ENCODE measurements at regions not wholly inside any gene's neighbourhood (a gene's known extent, or its start where the extent isn't known, plus 50 kb on each side); places are given as distances from the start of the nearest gene placed in this dataset.
"Not testable (repeated sequence)": the region's sequence is repeated elsewhere in the genome, so short reads cannot be mapped to it uniquely, and the experiment has no call there.

GRCh38 chr20:63145156-63145555 lies 70.8 kb downstream of the YTHDF1 start:
- Mint-ChIP-seq H3K27me3 (peaks cover 36% of the 10 kb centered on the region), H3K4me3 (no peak overlapping the region), H3K27ac (no peak overlapping the region), H3K9me3 (peaks cover 11% of the 10 kb centered on the region), H3K36me3 (no peaks in the 10 kb centered on the region), H3K4me1 (no peaks in the 10 kb centered on the region)
- no peak for DNase-seq

DNA sequence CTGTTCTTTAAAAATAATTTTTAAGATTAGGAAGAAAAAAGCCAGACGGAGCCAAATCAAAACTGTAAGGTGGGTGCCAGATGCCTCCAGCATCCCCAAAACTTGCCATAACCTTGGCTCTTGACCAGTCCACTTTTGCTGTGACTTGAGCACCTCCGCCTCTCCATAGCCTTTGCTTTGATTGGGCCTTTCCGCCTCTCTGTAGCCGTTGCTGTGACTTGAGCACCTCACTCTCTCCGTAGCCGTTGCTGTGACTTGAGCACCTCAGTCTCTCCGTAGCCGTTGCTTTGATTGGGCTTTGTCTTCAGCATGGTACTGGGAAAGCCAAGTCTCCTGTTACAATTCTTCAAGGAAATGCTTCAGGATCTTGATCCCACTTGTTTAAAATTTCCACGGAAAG lies 73.0 kb downstream of the YTHDF1 start:
- Mint-ChIP-seq H3K4me3 (no peak overlapping the region), H3K27me3 (peaks cover 19% of the 10 kb centered on the region), H3K9me3 (peaks cover 6% of the 10 kb centered on the region), H3K4me1 (no peaks in the 10 kb centered on the region), H3K36me3 (no peaks in the 10 kb centered on the region), H3K27ac (no peak overlapping the region)
- DNase-seq, result no peak

DNA sequence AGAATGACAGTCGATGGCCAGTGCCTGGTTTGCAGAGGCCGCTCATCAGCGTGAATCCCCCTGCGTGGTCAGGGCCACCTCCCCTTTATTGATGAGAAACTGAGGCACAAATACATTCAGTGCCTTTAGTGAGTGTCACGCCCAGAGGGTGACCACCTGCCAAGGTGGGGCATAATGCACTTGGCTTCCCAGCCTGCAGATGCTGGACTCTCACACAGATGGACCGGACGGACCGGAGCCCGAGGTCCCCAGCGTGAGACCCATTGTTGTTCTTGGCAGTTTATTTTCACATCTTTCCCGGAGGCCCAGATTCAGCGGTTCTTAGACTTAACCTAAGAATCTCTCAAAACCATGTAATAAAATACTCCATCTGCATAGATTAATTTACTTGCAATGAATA lies 74.4 kb downstream of the YTHDF1 start:
- H3K9me3 Mint-ChIP-seq, result peaks cover under 1% of the 10 kb centered on the region
- H3K4me1 Mint-ChIP-seq, result no peaks in the 10 kb centered on the region
- DNase-seq, result no peak
- no peaks in the 10 kb centered on the region for H3K36me3 Mint-ChIP-seq
- H3K27ac Mint-ChIP-seq, result no peak overlapping the region
- peaks cover 14% of the 10 kb centered on the region for H3K27me3 Mint-ChIP-seq
- no peak overlapping the region for H3K4me3 Mint-ChIP-seq

DNA sequence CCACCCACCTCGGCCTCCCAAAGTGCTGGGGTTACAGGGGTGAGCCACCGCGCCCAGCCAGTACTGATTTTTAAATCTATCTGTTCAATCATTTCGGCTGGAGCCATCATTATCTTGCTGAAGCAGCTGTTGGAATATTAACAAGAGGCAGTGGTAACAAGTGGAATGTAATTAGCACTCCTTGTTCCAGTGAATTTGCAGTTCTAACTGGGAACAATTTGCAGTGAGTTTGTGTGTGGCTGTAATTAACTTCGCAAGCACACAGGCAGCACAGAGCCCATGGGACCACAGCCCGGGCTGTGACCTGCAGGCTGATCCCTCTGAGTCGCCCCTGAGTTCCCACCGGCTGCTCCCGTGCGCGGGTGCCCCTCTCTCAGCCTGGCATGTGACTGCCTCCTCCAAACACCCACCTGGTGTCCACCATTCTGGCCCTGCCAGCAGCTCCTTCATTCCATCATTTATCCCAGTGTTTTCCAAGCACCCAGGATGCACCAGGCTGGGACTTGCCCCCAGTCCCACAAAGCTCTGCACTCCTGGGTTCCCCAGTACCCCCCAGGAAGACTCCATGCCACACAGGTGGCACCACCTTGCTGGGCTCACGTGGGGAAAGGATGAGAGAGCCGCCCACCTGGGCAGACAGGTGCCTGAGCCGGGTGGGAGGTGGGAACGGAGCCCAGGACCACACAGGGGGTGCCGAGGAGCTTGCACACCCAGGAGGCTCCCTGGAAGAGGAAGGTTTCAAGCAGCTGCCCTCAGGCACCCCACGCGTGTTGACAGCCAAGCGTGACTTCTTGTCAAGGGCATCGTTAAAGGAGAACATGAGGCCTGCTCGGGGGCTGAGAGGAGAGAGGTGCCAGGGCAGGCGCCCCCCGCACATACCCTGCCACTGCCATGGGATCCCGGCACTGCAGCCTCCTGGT lies 75.2 kb downstream of the YTHDF1 start:
- Mint-ChIP-seq H3K9me3 (no peaks in the 10 kb centered on the region), H3K27me3 (peaks cover 10% of the 10 kb centered on the region), H3K36me3 (no peaks in the 10 kb centered on the region), H3K4me3 (no peak overlapping the region), H3K27ac (no peak overlapping the region), H3K4me1 (no peaks in the 10 kb centered on the region)
- no peak for DNase-seq

DNA sequence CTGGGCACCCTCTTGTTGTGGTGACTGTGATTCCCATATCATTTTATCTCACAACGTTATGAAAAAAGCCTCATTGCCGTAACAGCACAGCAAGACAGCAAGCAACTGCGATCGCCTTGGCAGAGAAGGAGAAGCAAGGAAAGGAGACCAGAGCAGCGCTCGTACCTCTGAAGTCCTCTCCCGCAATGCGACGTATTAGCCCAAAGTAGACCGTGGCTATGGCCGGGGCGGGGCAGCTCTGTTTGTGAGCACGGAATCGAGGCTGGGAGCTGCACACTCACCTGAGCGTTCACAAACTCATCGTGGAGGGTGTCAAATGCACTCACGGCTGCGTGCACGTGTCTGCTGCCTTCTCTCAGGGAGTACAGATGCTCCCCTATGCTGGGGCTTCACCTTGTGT lies 76.1 kb downstream of the YTHDF1 start:
- Mint-ChIP-seq H3K4me3 (no peak overlapping the region), H3K9me3 (no peaks in the 10 kb centered on the region), H3K4me1 (no peaks in the 10 kb centered on the region), H3K36me3 (no peaks in the 10 kb centered on the region), H3K27me3 (peaks cover 4% of the 10 kb centered on the region), H3K27ac (no peak overlapping the region)
- DNase-seq, result no peak

- H3K4me1 Mint-ChIP-seq, result no peaks in the 10 kb centered on the region
- no peak for DNase-seq
- H3K4me3 Mint-ChIP-seq, result no peak overlapping the region
- H3K36me3 Mint-ChIP-seq, result no peaks in the 10 kb centered on the region
- no peak overlapping the region for H3K27ac Mint-ChIP-seq
- H3K27me3 Mint-ChIP-seq, result peaks cover 4% of the 10 kb centered on the region
- H3K9me3 Mint-ChIP-seq, result no peaks in the 10 kb centered on the region
Observed at GRCh38 chr20:63139356-63139755, 76.6 kb downstream of the YTHDF1 start.

- Mint-ChIP-seq H3K9me3 (no peaks in the 10 kb centered on the region), H3K27me3 (peaks cover 2% of the 10 kb centered on the region), H3K36me3 (no peaks in the 10 kb centered on the region), H3K4me3 (no peak overlapping the region), H3K4me1 (no peaks in the 10 kb centered on the region), H3K27ac (no peak overlapping the region)
- DNase-seq, result no peak
Observed at GRCh38 chr20:63138855-63139341, 77.0 kb downstream of the YTHDF1 start.

- Mint-ChIP-seq H3K4me3 (no peak overlapping the region), H3K36me3 (no peaks in the 10 kb centered on the region), H3K27me3 (no peaks in the 10 kb centered on the region), H3K27ac (no peak overlapping the region), H3K4me1 (no peaks in the 10 kb centered on the region), H3K9me3 (no peaks in the 10 kb centered on the region)
- no peak for DNase-seq
Observed at GRCh38 chr20:63137851-63138415, 78.0 kb downstream of the YTHDF1 start.

- Mint-ChIP-seq H3K9me3 (no peaks in the 10 kb centered on the region), H3K4me1 (no peaks in the 10 kb centered on the region), H3K4me3 (no peak overlapping the region), H3K27me3 (peaks cover 4% of the 10 kb centered on the region), H3K27ac (no peak overlapping the region), H3K36me3 (no peaks in the 10 kb centered on the region)
- no peak for DNase-seq
Observed at GRCh38 chr20:63136296-63136695, 79.6 kb downstream of the YTHDF1 start.

GRCh38 chr20:63135411-63135810 lies 80.5 kb downstream of the YTHDF1 start:
- H3K36me3 Mint-ChIP-seq, result no peaks in the 10 kb centered on the region
- H3K4me3 Mint-ChIP-seq, result no peak overlapping the region
- H3K4me1 Mint-ChIP-seq, result no peaks in the 10 kb centered on the region
- H3K27ac Mint-ChIP-seq, result no peak overlapping the region
- peak; percentile 25 for DNase-seq
- H3K27me3 Mint-ChIP-seq, result peaks cover 8% of the 10 kb centered on the region
- H3K9me3 Mint-ChIP-seq, result no peaks in the 10 kb centered on the region

- not testable (repeated sequence) for H3K9me3 Mint-ChIP-seq, DNase-seq, H3K4me3 Mint-ChIP-seq, H3K36me3 Mint-ChIP-seq, H3K27ac Mint-ChIP-seq, H3K4me1 Mint-ChIP-seq
- peaks cover 13% of the 10 kb centered on the region for H3K27me3 Mint-ChIP-seq
Observed at GRCh38 chr20:63134711-63135361, 81.1 kb downstream of the YTHDF1 start.

- peaks cover 19% of the 10 kb centered on the region for H3K27me3 Mint-ChIP-seq
- H3K9me3 Mint-ChIP-seq, result no peaks in the 10 kb centered on the region
- no peaks in the 10 kb centered on the region for H3K36me3 Mint-ChIP-seq
- H3K4me3 Mint-ChIP-seq, result no peak overlapping the region
- H3K27ac Mint-ChIP-seq, result no peak overlapping the region
- H3K4me1 Mint-ChIP-seq, result no peaks in the 10 kb centered on the region
- no peak for DNase-seq
Observed at GRCh38 chr20:63134201-63134612, 81.7 kb downstream of the YTHDF1 start.

GRCh38 chr20:63133481-63134091 lies 82.3 kb downstream of the YTHDF1 start:
- peaks cover 21% of the 10 kb centered on the region for H3K27me3 Mint-ChIP-seq
- no peak for DNase-seq
- H3K36me3 Mint-ChIP-seq, result no peaks in the 10 kb centered on the region
- H3K9me3 Mint-ChIP-seq, result no peaks in the 10 kb centered on the region
- H3K4me3 Mint-ChIP-seq, result no peak overlapping the region
- no peaks in the 10 kb centered on the region for H3K4me1 Mint-ChIP-seq
- no peak overlapping the region for H3K27ac Mint-ChIP-seq

DNA sequence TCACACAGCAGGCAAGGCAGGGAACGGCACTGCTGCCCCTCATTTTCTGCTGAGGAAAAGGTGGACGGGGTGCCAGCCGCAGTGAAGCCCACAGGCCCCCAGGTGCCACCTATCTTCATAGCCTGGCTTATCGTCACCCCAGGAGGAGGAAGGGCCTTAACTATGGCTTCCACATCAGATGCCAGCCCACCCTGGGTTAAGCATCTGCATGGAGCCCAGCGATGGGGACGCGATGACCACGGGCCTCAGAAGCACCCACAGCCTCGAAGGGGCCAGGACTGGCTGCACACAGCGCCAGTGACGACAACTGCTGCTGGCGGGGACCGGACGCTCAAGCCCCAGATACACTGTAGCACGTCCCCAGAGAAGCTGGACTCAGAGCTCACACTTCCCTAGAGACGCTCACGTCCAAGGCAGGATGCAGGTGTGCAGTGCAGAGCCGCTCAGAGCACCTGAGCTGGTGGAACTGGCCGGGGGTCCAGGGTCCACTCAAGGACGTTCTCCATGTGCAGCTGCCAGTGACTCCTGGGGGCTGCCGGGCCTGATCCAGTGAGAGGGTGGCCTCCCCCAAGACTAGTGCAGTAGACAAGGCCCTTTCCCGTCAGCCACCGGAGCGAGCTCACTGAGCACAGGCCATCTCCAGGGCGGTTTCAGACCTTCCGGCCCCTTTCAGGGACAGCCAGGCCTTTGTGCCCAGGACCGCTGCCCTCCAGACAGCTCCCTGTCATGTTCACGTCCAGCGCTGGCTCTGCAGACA lies 83.0 kb downstream of the YTHDF1 start:
- no peaks in the 10 kb centered on the region for H3K4me1 Mint-ChIP-seq
- peaks cover 21% of the 10 kb centered on the region for H3K27me3 Mint-ChIP-seq
- no peaks in the 10 kb centered on the region for H3K36me3 Mint-ChIP-seq
- no peak overlapping the region for H3K27ac Mint-ChIP-seq
- DNase-seq, result no peak
- no peaks in the 10 kb centered on the region for H3K9me3 Mint-ChIP-seq
- H3K4me3 Mint-ChIP-seq, result no peak overlapping the region
